HG03097 (cell line): ENCODE measurements at regions not wholly inside any gene's neighbourhood (a gene's known extent, or its start where the extent isn't known, plus 50 kb on each side); places are given as distances from the start of the nearest gene placed in this dataset.
"Not testable (repeated sequence)": the region's sequence is repeated elsewhere in the genome, so short reads cannot be mapped to it uniquely, and the experiment has no call there.

ENCODE experiments used
- ATAC-seq: cut with Tn5 transposase; IDR thresholded peaks from one replicate; pipeline ENCODE4 v1.9.1; 2021; ENCODE audit not compliant: unreplicated experiment, low FRiP score

DNA sequence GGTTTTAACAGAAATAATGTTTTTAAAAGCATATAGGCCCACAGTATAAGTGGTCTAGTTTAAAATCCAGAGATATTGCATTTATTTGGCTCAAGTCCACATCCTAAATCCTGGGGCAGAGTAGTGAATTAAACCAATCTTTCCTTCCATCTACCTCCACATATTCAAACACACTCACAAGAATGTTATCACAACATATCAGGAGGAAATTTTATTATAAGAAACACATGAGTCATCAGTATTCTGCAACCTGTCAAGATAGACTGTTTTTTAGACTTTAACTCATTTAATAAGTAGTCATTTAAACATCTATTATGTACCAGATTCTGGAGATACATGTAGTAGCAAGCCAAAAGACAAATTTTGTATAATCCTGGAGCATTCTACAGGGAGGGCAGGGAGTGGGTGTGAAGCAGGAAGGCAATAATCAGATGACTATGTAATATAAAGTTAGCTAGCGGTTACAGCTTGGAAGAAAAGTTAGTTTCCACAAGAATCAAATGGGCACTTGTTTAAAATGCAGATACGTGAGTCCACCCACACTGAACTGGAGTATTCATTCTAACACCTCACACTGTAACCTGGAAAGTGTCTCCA, 187.3 kb upstream of the PIK3R1 start:
- ATAC-seq = no peak

- no peak for ATAC-seq
Measured at GRCh38 chr5:68027519-68027918, 188.0 kb upstream of the PIK3R1 start.

DNA sequence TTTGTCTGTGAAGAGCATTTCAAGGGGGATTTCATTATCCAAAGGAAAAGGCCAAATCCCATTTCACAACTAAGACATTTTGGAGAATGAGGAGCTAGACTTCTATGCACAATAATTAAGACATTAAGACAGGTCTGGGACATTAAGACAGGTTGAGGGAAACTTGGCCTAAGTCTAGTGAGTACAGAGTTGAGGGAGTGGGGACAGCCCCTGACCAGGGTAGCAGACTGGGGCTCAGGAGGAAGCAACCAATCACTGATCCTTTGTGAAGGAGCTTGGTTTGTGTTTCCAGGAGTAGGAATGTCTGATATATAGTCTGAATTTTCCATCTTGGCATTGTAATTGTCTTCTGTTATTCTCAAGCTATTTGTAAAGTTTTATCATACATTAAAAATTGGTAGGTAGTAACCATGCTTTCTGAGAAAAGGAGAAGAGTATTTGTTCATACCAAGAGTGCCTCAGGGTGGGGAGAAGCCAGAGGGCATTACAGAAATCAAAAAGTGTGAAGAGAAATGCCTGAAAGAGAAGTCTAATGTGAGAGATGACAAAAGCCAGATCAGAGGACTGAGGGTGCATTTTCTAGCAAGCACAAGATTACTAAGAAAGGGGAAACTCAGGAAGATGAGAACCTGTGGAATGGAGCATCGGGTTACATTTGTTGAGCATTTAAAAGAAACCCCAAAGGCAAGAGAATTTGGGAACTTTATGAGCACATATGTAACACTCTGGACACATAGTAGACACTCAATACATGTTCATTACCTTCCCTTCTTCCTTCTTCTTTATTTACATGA, 189.3 kb upstream of the PIK3R1 start:
- no peak for ATAC-seq

DNA sequence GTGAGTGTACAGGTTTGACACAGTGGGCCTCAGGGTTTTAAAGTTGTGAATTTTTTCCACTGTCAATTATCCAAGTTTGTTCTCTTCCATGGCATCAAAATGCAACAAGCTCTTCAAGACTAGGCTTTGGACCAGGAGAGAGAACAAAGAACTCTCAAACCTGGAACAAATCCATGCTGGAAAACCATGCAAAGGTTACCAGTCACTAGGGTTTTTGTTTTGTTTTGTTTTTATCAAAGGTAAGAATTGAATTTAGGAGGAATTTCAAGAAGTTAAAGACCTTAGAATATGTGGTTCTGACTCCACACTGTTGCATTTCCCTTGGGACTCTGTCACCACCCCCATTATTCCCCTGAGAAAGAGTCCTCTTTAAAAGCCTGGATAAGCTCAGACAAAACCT, 191.1 kb upstream of the PIK3R1 start:
- ATAC-seq = no peak

DNA sequence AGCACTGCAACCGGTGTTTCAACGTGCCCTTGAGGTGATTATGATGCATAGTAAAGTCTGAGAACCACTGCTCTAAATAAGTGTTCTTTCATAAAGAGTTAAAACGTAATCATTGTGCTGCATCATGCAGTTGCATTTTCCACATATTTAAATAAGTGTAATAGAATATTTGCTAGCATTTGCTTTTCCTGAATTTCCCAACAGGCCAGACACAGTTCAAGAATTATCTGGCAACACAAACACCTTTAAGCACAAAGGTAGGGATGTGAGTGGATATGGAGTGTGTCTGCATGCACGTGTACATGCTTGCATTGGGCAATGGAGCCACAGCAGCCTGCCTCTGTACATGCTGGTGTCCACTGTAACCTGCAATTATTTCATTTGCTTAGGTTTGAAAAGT, 193.6 kb upstream of the PIK3R1 start:
- no peak for ATAC-seq

GRCh38 chr5:68021227-68021626, 194.3 kb upstream of the PIK3R1 start:
- ATAC-seq = no peak

DNA sequence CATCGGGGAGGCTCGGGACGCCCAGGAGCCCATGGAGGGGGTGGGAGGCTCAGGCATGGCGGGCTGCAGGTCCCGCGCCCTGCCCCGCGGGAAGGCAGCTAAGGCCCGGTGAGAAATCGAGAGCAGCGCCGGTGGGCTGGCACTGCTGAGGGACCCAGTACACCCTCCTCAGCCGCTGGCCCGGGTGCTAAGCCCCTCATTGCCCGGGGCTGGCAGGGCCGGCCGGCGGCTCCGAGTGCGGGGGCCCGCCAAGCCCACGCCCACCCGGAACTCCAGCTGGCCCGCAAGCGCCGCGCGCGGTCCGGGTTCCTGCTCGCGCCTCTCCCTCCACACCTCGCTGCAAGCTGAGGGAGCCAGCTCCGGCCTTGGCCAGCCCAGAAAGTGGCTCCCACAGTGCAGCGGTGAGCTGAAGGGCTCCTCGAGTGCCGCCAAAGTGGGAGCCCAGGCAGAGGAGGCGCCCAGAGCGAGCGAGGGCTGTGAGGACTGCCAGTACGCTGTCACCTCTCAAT, 195.0 kb upstream of the PIK3R1 start:
- ATAC-seq = not testable (repeated sequence)

DNA sequence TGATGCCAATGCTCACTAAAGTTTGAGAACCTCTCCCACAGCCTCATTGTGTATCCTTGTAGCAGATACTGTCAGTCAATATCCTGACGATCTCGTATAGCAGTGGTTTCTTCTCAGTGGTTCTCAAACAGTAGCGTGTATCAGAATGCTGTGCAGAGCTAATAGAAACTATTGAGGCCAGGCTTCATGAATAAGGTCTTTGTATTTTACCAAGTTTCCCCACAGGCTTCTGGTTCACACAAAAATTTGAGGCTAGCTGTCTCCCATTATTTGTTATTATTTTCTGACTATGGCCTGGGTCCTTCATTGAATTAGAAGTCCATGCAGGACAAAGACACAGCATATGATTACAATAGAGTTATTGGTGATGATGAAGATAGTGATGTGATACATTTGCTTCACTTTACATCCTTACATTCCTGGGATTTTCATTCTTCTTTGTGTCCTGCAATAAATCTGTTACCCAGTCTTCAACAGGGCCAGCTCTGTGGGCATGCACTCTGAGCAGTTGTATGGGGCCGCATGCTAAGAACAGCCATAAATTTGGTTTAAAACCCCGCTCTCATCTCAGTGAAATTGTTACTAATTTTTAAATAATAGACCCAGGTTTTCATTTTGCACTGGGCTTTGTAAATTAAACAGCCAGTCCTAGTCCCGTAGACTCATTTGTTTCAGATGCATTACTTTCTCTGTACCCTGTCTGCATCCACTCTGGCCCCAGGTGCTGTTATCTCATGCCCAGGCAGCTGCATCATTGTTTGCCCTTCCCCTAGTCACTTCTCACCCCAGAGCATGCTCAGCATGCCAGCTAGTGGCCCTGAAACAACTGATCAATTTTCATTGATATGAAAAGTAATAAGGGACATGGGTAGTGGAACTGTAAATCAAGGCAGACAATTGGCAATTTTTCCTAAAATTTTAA, 199.9 kb upstream of the PIK3R1 start:
- no peak for ATAC-seq

DNA sequence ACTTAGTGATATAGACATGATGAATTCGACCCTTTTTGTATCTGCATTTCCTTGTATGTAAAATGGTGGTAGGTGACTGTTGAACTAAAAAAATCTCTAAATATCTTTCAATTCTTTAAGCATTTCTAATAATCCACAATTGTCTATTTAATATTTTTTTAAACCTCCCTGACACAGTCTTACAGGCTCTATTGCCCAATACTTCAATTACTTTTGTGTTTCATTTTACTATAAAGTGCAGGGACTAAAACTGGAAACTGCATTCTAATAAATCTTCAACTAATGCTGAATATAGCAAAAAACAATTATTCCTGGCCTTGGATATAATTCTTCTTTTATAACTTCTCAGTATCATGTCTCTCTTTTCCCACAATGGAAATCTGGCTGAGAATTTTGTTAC, 202.7 kb upstream of the PIK3R1 start:
- no peak for ATAC-seq

DNA sequence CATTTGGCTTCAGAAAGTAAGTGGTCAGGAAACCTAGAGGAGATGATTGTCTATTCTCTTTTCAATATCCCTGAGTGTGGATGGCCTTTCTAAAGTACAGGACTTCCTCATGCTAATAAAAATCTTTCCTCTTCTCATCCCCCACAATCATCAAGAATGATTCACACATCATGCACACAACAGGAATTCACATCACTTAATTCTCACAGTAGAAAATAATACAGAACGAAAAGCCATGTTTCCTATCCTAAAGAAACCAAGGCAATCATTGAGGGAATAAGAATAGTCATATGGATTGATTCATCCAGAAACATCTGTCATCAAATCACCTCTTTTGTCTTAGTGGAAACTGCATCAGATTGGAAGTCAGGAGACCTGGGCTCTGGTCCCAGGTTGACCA, 203.1 kb upstream of the PIK3R1 start:
- ATAC-seq = no peak

GRCh38 chr5:68011801-68012200, 203.8 kb upstream of the PIK3R1 start:
- ATAC-seq = no peak

- no peak for ATAC-seq
Measured at GRCh38 chr5:68011259-68011760, 204.2 kb upstream of the PIK3R1 start.

- no peak for ATAC-seq
Measured at GRCh38 chr5:68010740-68011139, 204.8 kb upstream of the PIK3R1 start.

- ATAC-seq = no peak
Measured at GRCh38 chr5:68007451-68007850, 208.1 kb upstream of the PIK3R1 start.

GRCh38 chr5:68002836-68003235, 212.7 kb upstream of the PIK3R1 start:
- no peak for ATAC-seq

- no peak for ATAC-seq
Measured at GRCh38 chr5:68000805-68001204, 214.8 kb upstream of the PIK3R1 start.

DNA sequence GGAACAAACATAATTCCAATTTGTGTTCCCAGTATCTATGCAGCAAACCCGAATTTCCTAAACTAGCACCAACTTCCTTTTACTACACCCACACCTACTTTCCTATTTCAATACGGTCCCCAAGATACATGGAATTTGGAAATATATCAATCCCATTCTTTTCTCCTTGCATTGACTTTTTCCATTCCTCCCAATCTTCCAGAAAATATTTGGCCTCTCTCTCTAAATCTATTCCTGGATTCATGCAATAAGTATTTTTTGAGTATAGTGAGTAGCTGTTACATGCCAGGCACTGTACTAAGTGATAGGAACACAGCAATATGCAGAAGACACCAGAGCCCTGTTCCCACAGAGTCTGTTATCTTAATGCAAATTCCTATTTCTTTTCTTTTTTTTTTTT, 216.2 kb upstream of the PIK3R1 start:
- ATAC-seq = no peak

DNA sequence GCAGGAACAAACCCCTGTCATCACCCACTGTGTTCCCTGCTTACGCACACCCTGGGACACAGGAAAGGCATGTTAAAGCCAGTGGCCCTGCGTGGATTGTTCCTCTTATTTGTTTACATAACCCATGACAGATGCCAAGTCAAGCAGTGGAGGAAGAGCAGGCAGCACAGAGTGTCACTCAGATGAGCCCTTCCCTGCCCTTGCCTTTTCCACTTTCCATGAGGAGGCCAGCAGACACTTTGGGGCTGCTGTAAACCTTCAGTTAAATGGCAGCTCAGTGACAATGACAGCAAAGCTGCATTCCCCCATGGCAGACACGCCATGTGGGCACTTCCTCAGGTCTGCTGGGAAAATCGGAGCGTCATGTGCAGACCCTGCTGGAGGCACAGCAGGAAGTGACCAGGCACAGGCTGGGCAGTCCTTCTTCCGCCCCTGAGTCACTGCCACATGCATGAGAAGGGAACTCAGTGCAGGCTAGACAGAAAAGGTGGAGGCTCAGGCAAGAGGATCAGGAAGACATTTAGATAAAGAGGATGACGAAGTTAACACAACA, 216.8 kb upstream of the PIK3R1 start:
- ATAC-seq = no peak

DNA sequence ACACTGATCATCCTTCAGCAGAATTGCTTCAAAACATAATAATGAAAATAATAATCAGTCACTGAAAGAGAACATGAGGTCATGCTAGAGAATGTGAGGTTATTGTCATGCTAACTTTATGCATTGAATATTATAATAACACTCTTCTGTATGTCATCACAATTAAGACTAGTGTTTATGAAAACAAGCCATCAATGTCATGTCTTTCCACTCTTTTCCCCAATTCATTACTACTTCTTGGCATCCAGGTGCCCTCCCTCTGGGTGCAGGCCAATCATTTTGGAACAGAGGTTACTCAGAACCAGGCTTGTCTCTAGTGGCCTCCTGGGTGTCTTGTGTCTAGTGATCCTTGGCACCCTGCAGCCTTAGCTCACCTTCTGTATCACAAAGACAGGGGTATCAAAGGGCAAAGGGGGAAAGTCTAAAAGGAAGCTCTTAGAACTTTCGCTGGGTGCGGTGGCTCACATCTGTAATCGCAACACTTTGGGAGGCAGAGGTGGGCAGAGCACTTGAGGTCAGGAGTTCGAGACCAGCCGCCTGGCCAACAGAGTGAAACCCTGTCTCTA, 217.6 kb upstream of the PIK3R1 start:
- ATAC-seq = no peak

- no peak for ATAC-seq
Measured at GRCh38 chr5:67997148-67997547, 218.4 kb upstream of the PIK3R1 start.
